SH-SY5Y (cell line): ENCODE measurements at regions not wholly inside any gene's neighbourhood (a gene's known extent, or its start where the extent isn't known, plus 50 kb on each side); places are given as distances from the start of the nearest gene placed in this dataset.

Source experiments
- GATA2 ChIP-seq: IDR thresholded peaks from 2 replicates; pipeline ENCODE4 v1.6.1; 2011; ENCODE audit warnings: mild to moderate bottlenecking, low read depth, low read length
- GATA3 ChIP-seq: IDR thresholded peaks from 2 replicates; pipeline ENCODE4 v1.6.1; 2011; ENCODE audit warnings: low read depth, mild to moderate bottlenecking, low read length, moderate library complexity

DNA sequence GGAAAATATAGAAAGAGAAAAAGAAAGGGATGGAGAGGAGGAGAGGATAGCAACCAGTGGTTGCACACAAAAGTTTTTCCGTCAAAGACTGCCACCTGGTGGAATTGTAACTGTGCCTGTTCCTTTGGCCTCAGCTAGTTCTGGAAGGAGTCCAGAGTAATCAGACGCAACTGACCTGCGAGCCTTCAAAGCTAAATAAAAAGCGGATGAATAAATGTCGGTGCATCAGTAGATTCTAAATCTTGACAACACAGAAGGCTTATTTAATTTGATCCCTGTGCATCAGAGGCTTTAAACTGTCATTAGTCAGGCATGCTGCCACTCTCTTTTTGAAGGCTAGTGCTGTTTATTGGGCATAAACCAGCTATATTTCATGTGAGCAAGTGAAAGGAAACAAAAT, 132.9 kb upstream of the ACO1 start:
- TF ChIP-seq GATA3 (no peak), GATA2 (peak; percentile 68)
